Fibroblast of lung (primary cell): ENCODE measurements at regions not wholly inside any gene's neighbourhood (a gene's known extent, or its start where the extent isn't known, plus 50 kb on each side); places are given as distances from the start of the nearest gene placed in this dataset.

Source experiments
- CTCF ChIP-seq, 2 donors: IDR thresholded peaks in 1 of 2; conservative IDR thresholded peaks in 1 of 2; 1 replicate in 1 of 2; 2 replicates in 1 of 2; pipeline ENCODE4 v1.5.1; 2011 to 2012; ENCODE audit warnings: low read length in 2 of 2, control low read depth in 1 of 2, inconsistent platforms in 1 of 2, low read depth in 1 of 2, mild to moderate bottlenecking in 1 of 2
- EZH2 ChIP-seq: IDR thresholded peaks from 2 replicates; pipeline ENCODE4 v1.5.1; 2012; ENCODE audit warnings: low read length, control low read depth, mild to moderate bottlenecking; ENCODE audit errors: missing control alignments

- TF ChIP-seq CTCF (conservative IDR thresholded peaks at IDR 0.05 in 1 of 2, IDR thresholded peaks at IDR 0.05 in 1 of 2; ENCODE audit: low read depth in 1 of 2, low read length in 2 of 2) (no peak), EZH2 (no peak)
These were observed 179.7 kb upstream of the ISL1 start for GRCh38 chr5:51203598-51203997.
